SU-DHL-6 (cell line): ENCODE measurements at regions not wholly inside any gene's neighbourhood (a gene's known extent, or its start where the extent isn't known, plus 50 kb on each side); places are given as distances from the start of the nearest gene placed in this dataset.

ENCODE experiments used
- H2AFZ ChIP-seq: fragments of 200-600 bp; sonication (generic); 2 replicates; pipeline ENCODE4 v1.6.1; 2014; ENCODE audit warnings: low read depth, mild to moderate bottlenecking, moderate library complexity, mixed read lengths, antibody characterized with exemption, low read length; ENCODE audit not compliant: severe bottlenecking
- H3F3A ChIP-seq: fragments of 200-600 bp; shearing (Covaris generic); 2 replicates; pipeline ENCODE4 v1.6.0; 2016; ENCODE audit warnings: antibody characterized with exemption, mild to moderate bottlenecking; ENCODE audit not compliant: insufficient read depth
- H3K27ac ChIP-seq: fragments of 200-600 bp; sonication (generic); 2 replicates; pipeline ENCODE4 v1.5.1; 2016; ENCODE audit warnings: low read depth, mild to moderate bottlenecking, low read length, moderate library complexity, mixed read lengths
- H3K27me3 ChIP-seq: fragments of 200-600 bp; sonication (generic), shearing (Covaris generic); 2 replicates; pipeline ENCODE4 v1.6.0; 2014; ENCODE audit warnings: mild to moderate bottlenecking, low read length
- H3K36me3 ChIP-seq: fragments of 200-600 bp; sonication (generic); 2 replicates; pipeline ENCODE4 v1.6.1; 2014; ENCODE audit warnings: mild to moderate bottlenecking, low read length, mixed read lengths
- H3K4me2 ChIP-seq: fragments of 300-600, 200-600 bp; shearing (Covaris generic), sonication (generic); 2 replicates; pipeline ENCODE4 v1.6.0; 2014; ENCODE audit warnings: low read length, low read depth, mild to moderate bottlenecking; ENCODE audit not compliant: poor library complexity, severe bottlenecking
- H3K4me3 ChIP-seq: fragments of 200-600 bp; sonication (generic); 2 replicates; pipeline ENCODE4 v1.5.1; 2014; ENCODE audit warnings: antibody characterized with exemption, low read length, mild to moderate bottlenecking, mixed read lengths; ENCODE audit not compliant: insufficient read depth, poor library complexity, severe bottlenecking
- H3K79me2 ChIP-seq: fragments of 200-600 bp; sonication (generic); 2 replicates; pipeline ENCODE4 v1.6.1; 2014; ENCODE audit warnings: mild to moderate bottlenecking, low read length, moderate library complexity; ENCODE audit not compliant: insufficient read depth
- H3K9ac ChIP-seq: fragments of 200-600 bp; sonication (generic); 2 replicates; pipeline ENCODE4 v1.7.0; 2014; ENCODE audit warnings: mild to moderate bottlenecking, low read length
- H3K9me2 ChIP-seq: fragments of 200-600 bp; sonication (generic); replicated peaks from 2 replicates; pipeline ENCODE4 v1.6.1; 2014; ENCODE audit warnings: low read length; ENCODE audit not compliant: insufficient read depth
- H3K9me3 ChIP-seq: fragments of 200-600 bp; sonication (generic); 2 replicates; pipeline ENCODE4 v1.6.1; 2014; ENCODE audit warnings: low read length, mixed read lengths; ENCODE audit not compliant: insufficient read depth
- H4K20me1 ChIP-seq: fragments of 200-600 bp; sonication (generic); 2 replicates; pipeline ENCODE4 v1.6.1; 2014; ENCODE audit warnings: low read depth, mild to moderate bottlenecking, antibody characterized with exemption, low read length, moderate library complexity, mixed read lengths
- EZH2phosphoT487 ChIP-seq: fragments of 200-600 bp; sonication (generic), shearing (Covaris generic); conservative IDR thresholded peaks from 2 replicates; pipeline ENCODE4 v1.6.1; 2018; ENCODE audit warnings: mild to moderate bottlenecking, antibody characterized with exemption, low read length, moderate library complexity, mixed read lengths
- TF ChIP-seq, protein P1 (sequence below): fragments of 200-600 bp; sonication (generic); IDR thresholded peaks from one replicate; pipeline ENCODE4 v1.5.1; 2017; ENCODE audit warnings: antibody characterized with exemption, mild to moderate bottlenecking, low read length, moderate library complexity; ENCODE audit not compliant: insufficient read depth, poor library complexity, severe bottlenecking

DNA sequence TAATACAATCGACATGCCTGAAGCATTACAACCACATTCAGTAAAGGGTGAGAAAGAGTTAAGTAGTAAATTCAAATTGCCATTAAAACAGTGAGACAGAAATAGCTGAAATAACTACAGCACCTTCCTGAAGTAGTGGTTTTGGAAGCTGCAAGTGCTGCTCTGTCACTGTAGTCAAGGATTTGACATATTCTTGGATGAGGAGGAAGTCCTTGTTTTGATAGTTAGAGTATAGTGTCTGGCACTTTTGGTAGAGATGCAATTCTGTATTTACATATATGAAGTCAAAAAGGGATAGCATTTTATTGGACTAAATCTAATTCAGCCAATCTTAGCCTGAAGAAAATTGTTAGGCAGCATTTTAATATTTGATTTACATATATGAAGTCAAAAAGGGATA, 1559.6 kb downstream of the TECRL start:
- Histone ChIP-seq H3K4me3 (no peak overlapping the region), H4K20me1 (no peaks in the 10 kb centered on the region), H3K36me3 (no peaks in the 10 kb centered on the region), H3K9me3 (no peaks in the 10 kb centered on the region), H3K79me2 (no peaks in the 10 kb centered on the region), H3K27ac (no peak overlapping the region), H3F3A (no peaks in the 10 kb centered on the region), H3K4me2 (no peak overlapping the region), H3K27me3 (no peaks in the 10 kb centered on the region), H2AFZ (no peak overlapping the region), H3K9me2 (no peaks in the 10 kb centered on the region), H3K9ac (no peak overlapping the region)
- TF ChIP-seq, protein P1, sequence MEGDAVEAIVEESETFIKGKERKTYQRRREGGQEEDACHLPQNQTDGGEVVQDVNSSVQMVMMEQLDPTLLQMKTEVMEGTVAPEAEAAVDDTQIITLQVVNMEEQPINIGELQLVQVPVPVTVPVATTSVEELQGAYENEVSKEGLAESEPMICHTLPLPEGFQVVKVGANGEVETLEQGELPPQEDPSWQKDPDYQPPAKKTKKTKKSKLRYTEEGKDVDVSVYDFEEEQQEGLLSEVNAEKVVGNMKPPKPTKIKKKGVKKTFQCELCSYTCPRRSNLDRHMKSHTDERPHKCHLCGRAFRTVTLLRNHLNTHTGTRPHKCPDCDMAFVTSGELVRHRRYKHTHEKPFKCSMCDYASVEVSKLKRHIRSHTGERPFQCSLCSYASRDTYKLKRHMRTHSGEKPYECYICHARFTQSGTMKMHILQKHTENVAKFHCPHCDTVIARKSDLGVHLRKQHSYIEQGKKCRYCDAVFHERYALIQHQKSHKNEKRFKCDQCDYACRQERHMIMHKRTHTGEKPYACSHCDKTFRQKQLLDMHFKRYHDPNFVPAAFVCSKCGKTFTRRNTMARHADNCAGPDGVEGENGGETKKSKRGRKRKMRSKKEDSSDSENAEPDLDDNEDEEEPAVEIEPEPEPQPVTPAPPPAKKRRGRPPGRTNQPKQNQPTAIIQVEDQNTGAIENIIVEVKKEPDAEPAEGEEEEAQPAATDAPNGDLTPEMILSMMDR = no peak
- no peak for TF ChIP-seq EZH2phosphoT487

DNA sequence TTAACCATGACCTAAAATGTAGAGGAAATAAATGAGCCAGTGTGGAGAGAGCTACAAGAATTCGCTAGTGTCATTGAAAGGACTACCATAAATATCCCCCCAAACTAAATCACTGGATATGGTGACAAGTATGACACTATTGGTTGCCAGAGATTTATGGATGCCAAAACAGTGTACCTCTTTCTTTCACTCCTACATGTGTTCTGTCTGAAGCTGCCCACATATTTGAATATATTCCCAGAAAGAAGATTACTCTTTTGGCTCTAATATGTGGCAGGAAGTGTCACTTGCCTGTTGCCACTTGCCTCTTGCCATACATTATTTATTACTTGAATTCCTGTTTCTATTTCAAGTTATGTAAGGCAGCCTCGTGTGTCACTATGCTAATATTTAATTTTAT, 1573.6 kb downstream of the TECRL start:
- no peaks in the 10 kb centered on the region for H3K79me2 ChIP-seq
- H3K9me3 ChIP-seq = no peaks in the 10 kb centered on the region
- H3K27me3 ChIP-seq = no peaks in the 10 kb centered on the region
- H3F3A ChIP-seq = no peaks in the 10 kb centered on the region
- H3K9ac ChIP-seq = no peak overlapping the region
- no peaks in the 10 kb centered on the region for H4K20me1 ChIP-seq
- no peaks in the 10 kb centered on the region for H3K36me3 ChIP-seq
- no peak overlapping the region for H3K4me2 ChIP-seq
- no peak overlapping the region for H3K27ac ChIP-seq
- no peaks in the 10 kb centered on the region for H3K9me2 ChIP-seq
- no peak overlapping the region for H2AFZ ChIP-seq
- no peak overlapping the region for H3K4me3 ChIP-seq
- TF ChIP-seq, protein P1 = no peak
- no peak for TF ChIP-seq EZH2phosphoT487

DNA sequence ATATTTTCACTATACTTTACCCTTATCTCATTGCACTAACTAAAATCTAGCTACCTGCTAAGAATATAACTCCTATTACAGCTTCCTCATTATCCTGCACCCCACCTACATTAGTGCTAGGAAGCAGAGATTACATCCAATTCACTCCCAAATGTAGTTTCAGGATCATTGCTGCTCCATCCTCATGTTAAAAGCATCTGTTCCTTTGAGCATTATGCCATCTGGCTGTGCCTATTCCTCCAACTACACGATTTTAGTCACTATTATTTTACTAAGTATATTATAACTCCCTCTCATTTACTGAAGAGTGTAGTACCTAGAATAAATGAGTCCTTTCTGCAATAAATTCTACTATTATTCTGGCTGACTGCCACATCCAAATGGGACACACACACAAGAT, 1586.9 kb downstream of the TECRL start:
- Histone ChIP-seq H3K9me3 (no peaks in the 10 kb centered on the region), H2AFZ (no peak overlapping the region), H3K27me3 (no peaks in the 10 kb centered on the region), H3K4me2 (no peak overlapping the region), H3F3A (no peaks in the 10 kb centered on the region), H3K27ac (no peak overlapping the region), H3K79me2 (no peaks in the 10 kb centered on the region), H3K9ac (no peak overlapping the region), H3K9me2 (no peaks in the 10 kb centered on the region), H3K4me3 (no peak overlapping the region), H4K20me1 (no peaks in the 10 kb centered on the region), H3K36me3 (no peaks in the 10 kb centered on the region)
- TF ChIP-seq, protein P1 = no peak
- TF ChIP-seq EZH2phosphoT487 = no peak

DNA sequence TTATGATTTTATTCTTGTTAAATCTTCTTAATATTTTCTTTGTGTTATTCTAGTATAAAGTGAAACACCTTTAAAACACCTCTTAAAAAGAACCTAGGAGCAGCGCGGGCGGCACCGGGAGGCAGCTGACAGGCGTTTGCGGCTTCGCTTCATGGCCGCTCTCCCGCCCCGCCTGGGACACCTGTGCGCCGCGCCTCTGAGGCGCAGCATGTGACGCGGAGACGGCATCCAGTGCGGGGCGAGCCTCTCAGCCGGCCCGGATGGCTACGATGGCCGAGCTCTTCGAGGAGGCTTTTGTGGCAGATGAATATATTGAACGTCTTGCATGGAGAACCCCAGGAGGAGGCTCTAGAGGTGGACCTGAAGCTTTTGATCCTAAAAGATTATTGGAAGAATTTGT, 1592.7 kb downstream of the TECRL start:
- Histone ChIP-seq H3F3A (no peaks in the 10 kb centered on the region), H3K79me2 (no peaks in the 10 kb centered on the region), H3K9me2 (no peaks in the 10 kb centered on the region), H2AFZ (no peak overlapping the region), H3K4me3 (no peak overlapping the region), H4K20me1 (no peaks in the 10 kb centered on the region), H3K27me3 (no peaks in the 10 kb centered on the region), H3K4me2 (no peak overlapping the region), H3K27ac (no peak overlapping the region), H3K9me3 (no peaks in the 10 kb centered on the region), H3K9ac (no peak overlapping the region), H3K36me3 (no peaks in the 10 kb centered on the region)
- TF ChIP-seq, protein P1 = no peak
- TF ChIP-seq EZH2phosphoT487 = no peak
